ENCODE measurements at regions not wholly inside any gene's neighbourhood (a gene's known extent, or its start where the extent isn't known, plus 50 kb on each side); places are given as distances from the start of the nearest gene placed in this dataset.
"Not testable (repeated sequence)": the region's sequence is repeated elsewhere in the genome, so short reads cannot be mapped to it uniquely, and the experiment has no call there.

DNA sequence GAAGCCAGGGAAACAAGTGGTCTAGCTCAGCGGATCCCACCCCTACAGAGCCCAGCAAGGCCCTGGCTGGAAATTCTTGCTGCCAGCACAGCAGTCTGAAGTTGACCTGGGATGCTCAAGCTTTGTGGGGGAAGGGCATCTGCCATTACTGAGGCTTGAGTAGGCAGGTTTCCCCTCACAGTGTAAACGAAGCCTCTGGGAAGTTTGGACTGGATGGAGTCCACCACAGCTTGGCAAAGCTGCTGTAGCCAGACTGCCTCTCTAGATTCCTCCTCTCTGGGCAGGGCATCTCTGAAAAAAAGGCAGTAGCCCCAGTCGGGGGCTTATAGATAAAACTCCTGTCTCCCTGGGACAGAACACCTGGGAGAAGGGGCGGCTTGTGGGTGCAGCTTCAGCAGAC is 365.9 kb upstream of the SALL1 start:
- DNase-seq, result not testable (repeated sequence)

DNA sequence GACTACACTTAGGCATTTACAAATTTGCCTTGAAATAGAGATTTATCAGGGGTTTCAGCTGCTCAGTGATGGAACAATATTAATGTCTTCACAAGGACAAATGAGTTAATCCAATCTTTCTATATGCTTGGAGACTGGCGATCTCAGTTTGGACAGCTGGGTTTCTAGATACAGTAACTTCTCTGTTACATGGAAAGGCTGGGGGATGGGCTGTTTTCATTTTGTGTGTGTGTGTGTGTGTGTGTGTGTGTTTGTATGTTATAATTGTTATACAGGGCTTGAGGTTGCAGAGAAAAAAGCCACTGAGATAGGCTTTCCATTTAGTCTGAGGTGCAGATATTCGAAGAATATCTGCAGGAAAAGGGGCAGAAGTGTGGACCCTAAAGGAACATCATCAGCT is 359.3 kb upstream of the SALL1 start:
- DNase-seq, result no peak

DNA sequence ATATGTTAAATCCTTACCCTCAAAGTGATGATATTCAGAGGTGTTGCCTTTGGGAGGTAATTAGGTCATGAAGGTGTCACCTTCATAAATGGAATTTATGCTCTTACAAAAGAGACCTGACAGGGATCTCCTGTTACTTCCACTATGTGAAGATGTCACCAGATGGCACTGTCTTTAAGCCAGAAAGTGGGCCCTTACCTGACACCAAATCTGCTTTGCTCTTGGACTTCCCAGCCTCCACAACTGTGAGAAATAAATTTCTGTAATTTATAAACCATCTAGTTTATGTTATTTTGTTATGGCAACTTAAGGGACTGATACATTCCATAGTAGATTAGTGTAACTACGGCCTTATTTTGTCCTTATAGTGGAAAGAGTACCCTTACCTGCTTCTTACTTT is 358.3 kb upstream of the SALL1 start:
- DNase-seq, result no peak

DNA sequence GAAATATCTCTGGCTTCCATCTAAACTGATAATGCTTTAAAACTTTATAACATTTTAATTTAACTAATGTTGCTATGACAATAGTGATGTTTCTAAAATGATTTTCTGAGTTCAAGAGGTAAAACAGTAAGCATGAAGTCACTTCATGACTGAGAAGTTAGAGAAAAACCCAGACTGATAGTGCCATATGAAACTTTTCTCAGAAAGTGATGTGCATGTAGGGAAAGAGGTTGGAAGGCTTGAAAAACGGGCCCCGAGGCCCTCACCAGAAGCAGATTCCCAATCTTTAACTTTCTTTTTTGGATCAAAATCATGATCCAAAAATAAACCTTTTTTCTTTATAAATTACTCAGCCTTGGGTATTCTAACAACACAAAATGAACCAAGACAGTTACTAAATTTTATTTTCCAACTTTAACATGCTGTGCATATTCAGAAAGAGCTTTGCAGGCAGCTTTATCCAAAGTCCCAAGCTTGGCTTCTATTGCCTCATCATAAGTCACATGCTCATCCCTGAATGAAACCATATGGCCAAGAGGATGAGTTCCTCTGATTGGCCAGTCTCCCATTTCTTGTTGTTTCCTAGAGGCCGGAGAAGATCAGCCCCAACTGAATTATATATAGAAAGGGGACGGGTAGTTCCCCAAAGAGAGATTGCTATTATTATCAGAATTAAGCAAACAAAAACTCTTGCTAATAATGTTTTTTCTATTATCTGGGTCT is 357.6 kb upstream of the SALL1 start:
- no peak for DNase-seq

DNA sequence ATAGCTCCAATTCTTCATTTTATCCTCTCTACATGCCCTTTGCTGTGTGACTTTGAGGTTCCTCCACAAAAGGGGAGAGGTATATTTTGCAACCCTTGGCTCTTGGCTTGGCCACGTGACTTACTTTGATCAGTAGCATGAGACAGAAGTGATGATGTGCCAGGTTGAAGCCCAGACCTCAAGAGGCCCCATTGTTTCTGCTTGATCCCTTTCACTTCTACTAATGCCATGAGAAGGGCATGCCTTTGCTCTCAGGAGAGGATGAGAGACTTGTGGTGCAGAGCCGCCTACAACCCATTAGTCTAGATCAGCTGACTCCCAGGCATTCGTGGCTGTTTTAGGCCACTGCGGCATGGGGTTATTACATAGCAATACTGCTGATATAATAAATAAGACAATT is 356.2 kb upstream of the SALL1 start:
- DNase-seq, result no peak

DNA sequence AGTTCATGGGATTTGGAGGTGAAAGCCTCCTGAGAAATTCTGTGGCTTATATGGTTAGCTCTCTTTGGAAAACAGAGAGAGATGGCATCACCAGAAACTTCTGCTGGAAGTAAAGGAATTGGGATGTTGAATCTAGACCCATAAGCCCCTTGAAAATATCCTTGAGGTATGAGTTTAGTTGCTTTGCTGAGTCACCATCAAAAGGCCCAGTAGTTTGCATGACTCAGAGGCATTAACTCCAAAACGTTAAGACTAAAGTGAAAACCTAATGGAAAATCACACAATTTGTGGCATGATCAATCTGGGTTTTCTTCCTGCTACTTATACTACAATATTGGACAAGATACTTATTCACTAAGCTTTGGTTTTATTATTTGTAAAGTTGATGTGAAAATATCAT is 349.2 kb upstream of the SALL1 start:
- DNase-seq, result no peak

DNA sequence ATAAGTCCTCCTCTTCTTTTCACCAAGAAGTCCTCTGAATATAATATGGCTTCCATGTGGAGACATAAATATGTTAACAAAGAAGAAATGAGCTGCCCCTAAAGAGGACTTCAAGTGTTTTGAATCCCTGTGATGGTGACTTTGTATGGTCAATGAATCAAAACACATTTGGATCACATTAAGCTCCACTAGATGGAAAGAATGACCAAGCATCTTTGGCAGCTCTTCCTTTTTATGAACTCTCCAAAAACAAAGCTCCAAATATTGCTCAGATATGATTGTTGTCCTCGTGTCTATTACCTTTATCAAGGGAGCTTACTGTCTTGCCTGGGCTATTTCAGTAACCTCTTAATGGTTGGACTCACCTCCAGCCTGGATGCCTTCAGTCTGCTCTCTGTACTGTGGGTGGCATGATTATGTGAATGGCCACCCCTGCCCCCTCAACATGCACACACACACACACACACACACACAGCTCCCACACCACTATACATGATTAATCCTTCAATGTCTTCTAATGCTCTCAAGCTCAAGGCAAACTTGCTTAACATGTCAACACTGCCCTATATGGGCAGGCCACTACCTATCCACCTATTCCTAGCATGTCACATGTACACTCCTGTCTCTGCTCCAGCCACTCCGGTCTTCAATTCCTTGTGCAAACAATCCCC is 346.6 kb upstream of the SALL1 start:
- DNase-seq, result no peak

DNA sequence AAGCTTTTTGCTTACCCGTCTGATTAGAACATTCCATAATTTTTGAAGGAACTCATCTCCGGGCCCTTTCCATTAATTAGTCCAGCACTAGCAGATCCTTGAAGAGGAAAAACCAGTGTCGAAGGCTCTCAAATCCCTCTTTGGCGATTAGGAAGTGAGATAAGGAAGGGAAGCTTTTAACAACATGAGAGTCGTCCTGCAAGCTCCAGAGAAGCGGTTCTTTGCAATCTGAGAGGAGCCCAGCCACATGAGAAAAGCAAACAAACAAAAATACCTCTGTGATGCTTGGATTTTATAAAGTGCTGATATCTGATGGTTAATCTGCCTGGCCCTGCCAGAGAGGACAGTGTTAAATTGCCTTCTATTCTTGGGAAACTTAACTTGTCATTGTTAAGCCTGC is 339.8 kb upstream of the SALL1 start:
- no peak for DNase-seq

DNA sequence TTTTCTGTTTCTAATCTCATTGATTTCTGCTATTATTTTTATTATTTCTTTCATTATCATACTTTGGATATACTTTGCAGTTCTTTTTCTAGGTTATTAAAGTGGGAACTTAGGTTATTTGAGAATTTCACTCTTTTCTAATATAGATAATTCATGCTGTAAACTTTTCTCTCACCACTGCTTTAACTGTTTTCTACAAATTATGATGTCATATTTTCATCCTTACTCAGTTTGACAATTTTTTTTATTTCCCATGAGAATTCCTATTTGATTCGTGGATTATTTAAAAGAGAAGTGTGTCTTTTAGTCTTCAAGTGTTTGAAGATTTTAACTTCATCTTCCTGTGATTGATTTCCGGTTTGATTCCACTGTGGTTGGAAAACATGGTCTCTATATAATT is 336.8 kb upstream of the SALL1 start:
- DNase-seq, result no peak

DNA sequence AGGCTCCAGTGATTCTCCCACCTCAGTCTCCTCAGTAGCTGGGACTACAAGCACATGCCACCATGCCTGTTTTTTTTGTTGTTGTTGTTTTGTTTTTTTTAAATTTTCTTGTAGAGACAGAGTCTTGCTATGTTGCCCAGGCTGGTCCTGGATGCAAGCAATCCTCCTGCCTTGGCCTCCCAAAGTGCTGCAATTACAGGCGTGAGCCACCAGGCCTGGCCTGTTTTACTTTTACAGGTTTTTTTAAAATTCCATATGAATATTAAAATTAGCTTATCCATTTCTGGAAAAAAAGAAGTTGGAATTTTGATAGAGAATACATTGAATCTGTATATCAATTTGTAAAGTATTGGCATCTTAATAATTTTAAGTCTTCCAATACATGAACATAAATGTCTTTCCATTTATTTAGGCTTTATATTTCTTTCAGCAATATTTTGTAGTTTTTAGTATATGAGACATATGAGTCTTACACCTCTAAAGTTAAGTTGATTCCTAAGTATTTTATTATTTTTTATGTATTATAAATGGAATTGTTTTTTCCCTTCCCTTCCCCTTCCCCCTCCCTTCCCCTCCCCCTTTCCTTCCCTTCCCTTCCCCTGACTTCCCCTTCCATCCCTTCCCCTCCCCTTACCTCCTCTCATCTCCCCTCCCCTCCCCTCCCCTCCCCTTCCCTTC is 323.5 kb upstream of the SALL1 start:
- DNase-seq, result no peak

DNA sequence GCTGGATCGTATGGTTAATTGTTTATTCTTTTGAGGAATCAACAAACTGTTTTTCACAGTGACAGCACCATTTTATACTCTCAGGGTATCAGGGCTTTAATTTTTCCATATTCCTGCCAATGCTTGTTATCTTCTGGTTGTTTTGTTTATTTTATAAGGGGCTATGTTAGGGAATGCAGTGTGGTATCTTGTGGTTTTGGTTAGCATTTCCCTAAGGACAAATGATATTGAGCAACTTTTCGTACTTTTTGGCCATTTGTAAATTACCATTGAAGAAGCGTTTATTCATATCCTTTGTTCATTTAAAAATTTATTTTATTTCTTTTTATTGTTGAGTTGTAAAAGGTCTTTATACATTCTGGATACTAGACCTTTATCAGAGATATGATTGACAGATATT is 322.0 kb upstream of the SALL1 start:
- no peak for DNase-seq

DNA sequence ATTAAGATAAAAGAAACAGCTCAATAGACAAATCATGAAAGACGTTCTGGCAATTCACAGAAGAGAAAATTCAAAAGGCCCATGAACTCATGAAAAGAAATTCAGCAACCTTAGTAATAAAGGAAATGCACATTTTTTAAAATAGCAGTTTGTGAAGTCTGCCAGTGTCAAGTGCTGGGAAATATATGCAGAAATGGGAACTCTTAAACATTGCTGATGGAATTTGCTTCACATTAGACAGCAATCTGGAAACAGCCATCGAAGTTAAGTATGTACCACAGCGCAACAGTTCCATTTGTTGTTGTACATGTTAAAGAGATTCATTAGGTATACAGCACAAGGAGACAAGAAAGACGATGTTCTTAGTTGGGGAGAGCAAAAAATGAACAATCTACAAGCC is 319.4 kb upstream of the SALL1 start:
- no peak for DNase-seq

DNA sequence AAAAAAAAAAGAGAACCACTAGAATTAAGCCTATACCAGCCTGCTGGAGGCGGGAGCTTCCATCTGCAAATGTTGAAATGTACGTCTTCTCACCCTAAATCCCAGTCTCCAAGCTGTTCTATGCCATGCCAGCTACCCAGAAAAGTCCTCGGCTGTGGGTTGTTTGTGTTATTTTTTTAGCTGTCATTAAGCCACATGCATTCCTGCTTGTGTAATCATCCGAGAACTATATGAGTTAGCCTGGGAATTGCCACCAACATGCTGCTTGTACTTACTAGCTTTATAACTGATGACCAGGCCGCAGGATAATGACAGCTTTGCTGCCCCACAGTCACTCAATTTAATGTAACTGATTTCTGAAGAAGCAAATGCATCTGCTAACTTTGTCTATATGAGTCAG is 313.9 kb upstream of the SALL1 start:
- no peak for DNase-seq

DNA sequence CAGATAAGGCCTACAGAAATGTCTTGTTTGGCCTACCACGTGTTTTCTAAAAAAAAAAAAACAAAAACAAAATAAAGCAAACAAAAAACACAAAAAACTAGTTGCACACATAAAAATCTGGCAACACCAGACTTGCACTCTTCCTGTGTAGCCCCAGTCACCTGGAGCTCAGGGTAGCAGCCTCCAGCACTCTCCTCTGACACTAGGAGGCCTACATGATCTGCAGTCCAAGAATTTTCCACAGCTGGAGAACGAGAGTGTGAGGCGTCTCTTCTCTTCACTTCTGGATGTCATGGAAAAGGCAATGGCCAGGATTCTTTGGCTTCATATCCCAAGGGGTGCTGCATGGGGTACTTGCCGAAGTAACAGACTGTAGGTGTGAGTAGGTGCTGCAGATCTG is 310.2 kb upstream of the SALL1 start:
- no peak for DNase-seq

DNA sequence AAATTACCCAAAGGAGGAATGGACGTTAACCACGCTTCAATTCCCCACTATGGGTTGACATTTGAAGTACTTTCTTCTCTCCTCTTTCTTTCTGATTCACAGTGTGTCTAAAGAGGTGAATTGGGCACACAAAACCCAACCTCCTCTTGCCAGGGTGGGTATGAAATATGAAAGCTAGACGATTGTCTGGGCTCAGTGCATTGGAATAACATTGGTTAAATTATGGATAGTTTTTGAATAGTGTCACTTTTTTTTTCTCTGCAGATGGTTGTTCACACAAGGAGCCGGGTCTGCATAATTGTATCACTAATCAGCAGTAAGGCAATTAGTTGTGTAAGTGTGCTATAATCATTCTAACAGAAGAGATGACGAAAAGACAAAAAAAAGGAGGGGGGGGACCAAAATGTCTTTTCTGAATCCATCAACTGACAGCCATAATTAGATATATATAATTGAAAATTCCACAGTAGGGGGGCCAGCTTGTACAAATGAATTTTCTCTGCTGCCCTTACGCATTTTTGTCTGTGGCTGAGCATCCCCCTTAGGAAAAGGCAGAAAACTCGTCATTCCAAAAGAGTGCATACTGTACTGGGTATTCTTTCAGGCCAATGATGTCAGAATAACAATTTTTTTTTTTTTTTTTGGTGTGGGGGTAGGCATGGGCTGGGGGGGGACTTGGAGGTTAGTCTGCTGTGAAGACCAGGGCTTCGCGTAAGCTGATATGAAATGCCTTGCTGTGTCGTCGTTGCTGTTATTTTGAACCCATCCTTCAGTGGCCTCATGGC is 307.5 kb upstream of the SALL1 start:
- DNase-seq, result no peak

DNA sequence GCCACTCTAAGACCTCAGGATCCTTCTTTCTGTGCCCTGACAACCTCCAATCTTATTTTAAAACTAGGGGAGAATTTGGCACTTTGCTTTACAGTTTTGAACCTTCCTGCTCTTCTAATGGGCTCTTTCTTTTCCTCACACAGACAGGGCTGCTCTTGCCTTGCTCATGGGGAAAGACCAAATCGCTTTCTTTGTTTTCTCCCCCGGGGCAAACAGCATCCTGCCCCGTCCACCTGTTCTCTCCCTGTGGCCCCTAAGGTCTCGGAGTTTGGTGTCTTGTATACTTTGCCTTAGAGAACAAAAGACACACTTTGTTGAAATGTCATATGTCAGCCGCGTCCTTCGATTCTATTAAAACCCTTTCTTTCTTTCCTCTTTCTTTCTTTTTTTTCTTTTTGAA is 306.7 kb upstream of the SALL1 start:
- no peak for DNase-seq

DNA sequence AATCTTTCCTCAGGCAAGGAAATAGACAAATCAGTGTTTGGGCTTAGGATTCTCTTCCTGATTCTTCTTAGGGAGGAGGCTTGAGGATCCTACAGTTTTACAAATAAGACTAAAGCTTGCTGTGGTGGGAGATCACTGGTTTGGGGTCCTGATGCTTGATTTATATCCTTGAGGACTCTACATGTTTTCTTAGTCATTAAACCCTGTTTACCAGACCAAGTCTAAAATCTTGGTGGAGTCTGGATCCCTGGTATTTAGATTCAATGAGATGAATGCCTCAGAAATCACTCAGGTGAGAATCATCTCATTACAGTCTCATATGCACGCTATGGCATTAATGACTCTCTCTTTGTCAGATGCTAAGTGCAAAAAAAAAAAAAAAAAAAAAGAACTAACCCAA is 304.3 kb upstream of the SALL1 start:
- no peak for DNase-seq

DNA sequence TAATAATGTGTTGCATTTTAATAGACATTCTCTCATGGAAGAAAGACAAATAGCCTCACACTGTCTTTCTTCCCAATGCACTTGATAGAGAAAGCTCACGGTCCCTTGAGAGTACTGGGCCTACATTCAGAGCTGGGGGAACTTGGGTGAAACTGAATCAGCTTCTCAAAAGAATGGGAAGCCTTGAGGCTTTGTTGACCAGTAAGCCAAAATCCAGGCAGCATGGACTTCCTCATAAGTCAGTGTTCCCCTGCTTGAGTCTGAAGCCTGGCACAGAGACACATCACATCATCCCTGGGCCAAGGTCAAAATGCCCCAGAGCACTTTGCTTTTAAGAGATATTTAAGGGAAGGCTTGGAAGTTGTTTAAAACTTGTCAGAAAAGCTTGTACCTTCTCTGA is 302.2 kb upstream of the SALL1 start:
- DNase-seq, result no peak

DNA sequence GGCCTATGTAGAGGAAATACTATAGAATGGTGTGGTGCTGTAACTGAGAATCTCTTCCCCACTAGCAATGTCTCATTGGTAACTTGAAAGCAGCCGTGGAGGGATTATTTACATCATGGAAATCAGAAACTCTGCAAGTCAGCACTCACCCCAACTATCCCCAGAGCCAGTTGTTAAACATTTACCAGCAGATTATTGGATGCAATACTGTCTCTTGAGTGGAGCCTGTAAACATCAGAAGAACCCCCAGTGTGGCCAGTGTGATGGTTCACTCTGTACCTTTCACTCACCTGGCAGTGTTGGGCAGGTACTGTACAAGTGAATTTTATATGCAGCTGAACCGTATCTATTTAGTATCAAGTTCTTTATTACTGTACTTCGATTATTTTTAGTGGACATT is 299.8 kb upstream of the SALL1 start:
- no peak for DNase-seq

DNA sequence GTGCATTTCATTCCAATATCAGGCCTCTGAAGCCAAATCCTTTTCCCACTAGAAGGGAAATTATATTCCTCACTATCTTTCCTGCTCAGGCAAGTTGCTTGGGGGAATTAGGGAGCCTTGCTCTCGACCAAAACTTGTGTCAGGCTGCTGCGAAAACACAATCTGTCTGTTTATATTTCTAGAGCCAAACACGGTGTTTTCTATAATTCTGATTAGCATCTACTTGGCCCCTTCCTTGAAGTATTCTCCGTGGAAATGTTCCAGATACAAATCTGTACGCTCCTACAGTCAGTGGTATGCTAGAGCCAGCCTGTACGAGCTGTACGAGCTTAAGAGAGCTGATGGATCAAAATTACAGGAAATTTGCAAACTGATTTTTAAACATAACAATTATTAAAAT is 299.3 kb upstream of the SALL1 start:
- DNase-seq, result no peak

DNA sequence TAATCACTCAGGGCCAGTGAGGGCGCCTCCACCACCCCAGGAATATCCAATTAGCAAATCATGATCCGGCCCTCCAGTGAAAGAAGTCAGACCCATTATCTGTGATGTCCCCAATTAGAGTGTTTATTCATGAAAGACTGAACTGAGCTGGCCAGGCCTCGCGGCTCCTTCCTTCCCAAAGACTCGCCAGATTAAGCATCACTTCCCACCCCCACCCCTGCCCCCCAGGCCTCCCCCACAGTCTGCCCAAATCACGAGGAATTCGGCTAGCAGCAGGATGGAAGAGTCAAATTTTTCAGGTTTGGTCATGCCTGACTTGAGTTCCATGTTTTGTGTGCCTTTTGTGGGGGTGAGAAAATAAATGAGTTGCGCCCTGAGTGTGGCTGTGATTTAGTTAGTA is 298.4 kb upstream of the SALL1 start:
- no peak for DNase-seq

DNA sequence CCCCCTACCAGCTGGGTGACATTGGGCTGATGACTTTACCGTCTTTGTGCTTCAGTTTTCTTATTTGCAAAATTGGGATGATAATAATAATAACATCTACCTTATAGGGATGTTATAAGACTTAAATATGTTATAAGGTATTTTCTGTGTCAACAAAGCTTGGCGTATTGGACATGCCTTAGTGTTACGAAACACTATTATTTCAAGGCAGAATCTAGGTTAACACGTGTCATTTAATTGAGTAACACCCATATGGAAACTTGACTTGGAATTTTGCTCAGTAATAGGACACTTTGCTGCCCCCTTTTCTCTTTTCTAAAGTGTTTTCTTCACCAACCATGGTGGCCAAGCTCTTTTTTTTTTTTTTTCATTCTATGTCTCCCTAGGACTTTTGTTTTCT is 294.2 kb upstream of the SALL1 start:
- no peak for DNase-seq

DNA sequence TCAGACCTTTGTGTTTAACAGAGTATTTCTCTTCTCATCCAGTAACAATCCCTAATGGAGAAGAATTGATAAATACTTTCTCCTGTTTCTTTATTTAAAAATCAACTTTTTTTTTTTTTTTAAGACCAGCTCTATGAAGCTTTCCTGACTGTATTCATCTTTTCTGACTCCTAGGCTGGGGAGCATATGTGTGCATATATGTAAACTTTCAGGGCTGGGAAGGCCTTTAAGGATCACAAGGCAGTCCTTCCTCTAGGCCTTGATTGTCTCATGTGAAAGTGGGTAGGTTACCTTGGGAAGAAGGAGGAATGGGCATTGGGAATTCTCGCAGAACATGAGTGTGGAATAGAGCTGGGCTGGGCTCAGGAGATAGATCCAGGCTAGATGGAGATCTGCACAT is 292.9 kb upstream of the SALL1 start:
- no peak for DNase-seq
